Tibial nerve (tissue), 4 donors: ENCODE measurements at regions not wholly inside any gene's neighbourhood (a gene's known extent, or its start where the extent isn't known, plus 50 kb on each side); places are given as distances from the start of the nearest gene placed in this dataset.

Experiments
- DNase-seq, 2 donors: peaks; one replicate each; pipeline ENCODE4 v3.0.0-alpha.2; 2019; ENCODE audit warnings: low spot score in 2 of 2
- H3K27ac ChIP-seq, 4 donors: fragments of 200-600 bp; sonication (generic) in 3 of 4; one replicate each; pipeline ENCODE4 v1.5.1; 2017 to 2019; ENCODE audit warnings: mild to moderate bottlenecking in 1 of 4
- H3K27me3 ChIP-seq, 2 donors: fragments of 200-600 bp; sonication (generic) in 1 of 2; one replicate each; pipeline versions ENCODE4 v1.5.1 to v1.6.0; 2017 to 2019
- H3K36me3 ChIP-seq, 3 donors: fragments of 200-600 bp; sonication (generic); one replicate each; pipeline ENCODE4 v1.5.1; 2018 to 2019
- H3K4me1 ChIP-seq, 4 donors: fragments of 200-600 bp; sonication (generic) in 3 of 4; one replicate each; pipeline ENCODE4 v1.5.1; 2017 to 2019
- H3K4me3 ChIP-seq, 4 donors: fragments of 200-600 bp; sonication (generic) in 3 of 4; one replicate each; pipeline ENCODE4 v1.5.1; 2017 to 2019; ENCODE audit warnings: mild to moderate bottlenecking in 1 of 4, moderate library complexity in 1 of 4
- H3K9me3 ChIP-seq, 4 donors: fragments of 200-600 bp; sonication (generic) in 3 of 4; one replicate each; pipeline ENCODE4 v1.5.1; 2017 to 2019
- EP300 ChIP-seq, 2 donors: sonication (generic); formaldehyde crosslinking; IDR thresholded peaks; one replicate each; pipeline ENCODE4 v1.6.1; 2017; ENCODE audit warnings: antibody characterized with exemption in 2 of 2, mild to moderate bottlenecking in 1 of 2
- POLR2A ChIP-seq, 2 donors: fragments of 450-650 bp; IDR thresholded peaks; one replicate each; pipeline ENCODE4 v1.6.1; 2017; ENCODE audit warnings: antibody characterized with exemption in 2 of 2, mild to moderate bottlenecking in 2 of 2, moderate library complexity in 2 of 2
- WGBS, 2 donors: methylation state at CpG; one replicate each; pipeline ENCODE4 v1.1.5; 2018; 5-methylcytosine and 5-hydroxymethylcytosine counted together
- TF ChIP-seq, protein P1 (sequence below), 5 experiments: fragments of 200-600 bp in 3 of 5; fragments of 450-650 bp in 2 of 5; sonication (generic) in 3 of 5; IDR thresholded peaks; one replicate each; pipeline ENCODE4 v1.5.1; 2016 to 2019; ENCODE audit warnings: antibody characterized with exemption in 5 of 5, mild to moderate bottlenecking in 3 of 5, moderate library complexity in 2 of 5

DNA sequence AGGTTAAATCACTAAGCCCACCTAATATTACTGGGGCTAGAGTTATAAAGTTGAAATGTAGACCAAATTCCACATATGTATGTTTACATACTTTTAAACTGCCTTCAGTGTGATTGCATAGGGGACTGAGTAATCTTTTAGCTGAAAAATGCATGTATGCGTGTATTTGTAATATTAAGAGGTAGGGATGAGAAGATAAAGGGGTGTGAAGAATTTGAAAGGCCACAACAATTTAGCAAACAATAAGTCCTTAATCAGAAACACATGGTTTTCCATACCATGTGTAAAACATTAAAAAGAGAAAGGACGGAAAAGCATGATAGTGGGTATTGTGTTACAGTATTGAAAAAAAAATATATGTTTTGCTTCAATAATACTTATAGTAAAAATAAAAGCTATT is 919.9 kb upstream of the FLRT2 start:
- no peak overlapping the region for H3K27ac ChIP-seq
- no peaks in the 10 kb centered on the region for H3K36me3 ChIP-seq
- 84 to 87% methylated on average over 2 of the region's 2 CpGs for WGBS, 2 donors
- H3K27me3 ChIP-seq, result no peaks in the 10 kb centered on the region
- no peak for DNase-seq
- no peaks in the 10 kb centered on the region for H3K4me1 ChIP-seq
- H3K9me3 ChIP-seq, result no peaks in the 10 kb centered on the region
- no peak for TF ChIP-seq EP300 (IDR thresholded peaks at IDR 0.05)
- TF ChIP-seq POLR2A (IDR thresholded peaks at IDR 0.05), result no peak
- TF ChIP-seq, protein P1, sequence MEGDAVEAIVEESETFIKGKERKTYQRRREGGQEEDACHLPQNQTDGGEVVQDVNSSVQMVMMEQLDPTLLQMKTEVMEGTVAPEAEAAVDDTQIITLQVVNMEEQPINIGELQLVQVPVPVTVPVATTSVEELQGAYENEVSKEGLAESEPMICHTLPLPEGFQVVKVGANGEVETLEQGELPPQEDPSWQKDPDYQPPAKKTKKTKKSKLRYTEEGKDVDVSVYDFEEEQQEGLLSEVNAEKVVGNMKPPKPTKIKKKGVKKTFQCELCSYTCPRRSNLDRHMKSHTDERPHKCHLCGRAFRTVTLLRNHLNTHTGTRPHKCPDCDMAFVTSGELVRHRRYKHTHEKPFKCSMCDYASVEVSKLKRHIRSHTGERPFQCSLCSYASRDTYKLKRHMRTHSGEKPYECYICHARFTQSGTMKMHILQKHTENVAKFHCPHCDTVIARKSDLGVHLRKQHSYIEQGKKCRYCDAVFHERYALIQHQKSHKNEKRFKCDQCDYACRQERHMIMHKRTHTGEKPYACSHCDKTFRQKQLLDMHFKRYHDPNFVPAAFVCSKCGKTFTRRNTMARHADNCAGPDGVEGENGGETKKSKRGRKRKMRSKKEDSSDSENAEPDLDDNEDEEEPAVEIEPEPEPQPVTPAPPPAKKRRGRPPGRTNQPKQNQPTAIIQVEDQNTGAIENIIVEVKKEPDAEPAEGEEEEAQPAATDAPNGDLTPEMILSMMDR (IDR thresholded peaks at IDR 0.05), result no peak
- no peak overlapping the region for H3K4me3 ChIP-seq

DNA sequence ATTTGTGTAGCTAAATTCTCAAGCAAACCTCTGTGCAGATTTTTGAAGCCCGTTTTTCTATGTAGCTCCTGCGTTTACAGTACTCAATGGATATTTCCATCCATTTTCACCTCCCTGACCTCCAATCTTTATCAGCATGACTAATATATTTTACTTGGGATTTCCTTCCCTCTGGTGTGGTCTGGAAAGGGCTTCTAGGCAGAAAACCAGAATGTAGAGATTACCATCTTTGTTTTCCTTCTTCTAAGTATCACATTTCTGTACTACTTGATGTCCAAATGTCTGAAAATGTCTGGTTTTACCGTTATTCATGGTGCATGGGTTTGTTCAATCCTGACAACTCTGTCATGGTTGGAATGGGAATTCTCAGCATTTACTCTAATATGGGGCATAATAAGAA is 907.6 kb upstream of the FLRT2 start:
- Histone ChIP-seq H3K4me3 (no peak overlapping the region), H3K4me1 (no peaks in the 10 kb centered on the region), H3K27ac (no peak overlapping the region), H3K27me3 (no peaks in the 10 kb centered on the region), H3K36me3 (no peaks in the 10 kb centered on the region), H3K9me3 (peaks cover 0 to 6% (median 0%) of the 10 kb centered on the region in 4 donors)
- no peak for DNase-seq
- TF ChIP-seq, protein P1 (IDR thresholded peaks at IDR 0.05), result no peak
- no peak for TF ChIP-seq EP300 (IDR thresholded peaks at IDR 0.05)
- TF ChIP-seq POLR2A (IDR thresholded peaks at IDR 0.05), result no peak
- WGBS, 2 donors, result 61 to 78% methylated on average over 3 of the region's 3 CpGs

DNA sequence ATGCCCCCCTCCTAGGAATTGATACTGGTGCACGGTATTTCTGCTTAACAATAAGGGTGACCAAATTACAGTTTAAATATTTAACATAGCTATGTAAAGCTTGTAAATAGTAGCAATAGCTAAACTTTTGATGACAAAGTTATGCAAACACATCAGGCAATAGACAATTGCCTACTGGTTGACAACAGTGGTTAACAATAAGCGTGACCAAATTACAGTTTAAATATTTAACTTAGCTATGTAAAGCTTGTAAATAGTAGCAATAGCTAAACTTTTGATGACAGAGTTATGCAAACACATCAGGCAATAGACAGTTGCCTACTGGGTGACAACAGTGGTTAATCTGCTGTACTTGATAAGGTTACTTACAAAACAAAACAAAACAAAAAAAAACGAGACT is 886.5 kb upstream of the FLRT2 start:
- Histone ChIP-seq H3K9me3 (no peaks in the 10 kb centered on the region), H3K4me1 (no peaks in the 10 kb centered on the region), H3K27ac (no peak overlapping the region), H3K27me3 (no peaks in the 10 kb centered on the region), H3K4me3 (no peak overlapping the region), H3K36me3 (no peaks in the 10 kb centered on the region)
- WGBS, 2 donors, result 70 to 78% methylated on average over 3 of the region's 3 CpGs
- DNase-seq, result no peak
- no peak for TF ChIP-seq POLR2A (IDR thresholded peaks at IDR 0.05)

DNA sequence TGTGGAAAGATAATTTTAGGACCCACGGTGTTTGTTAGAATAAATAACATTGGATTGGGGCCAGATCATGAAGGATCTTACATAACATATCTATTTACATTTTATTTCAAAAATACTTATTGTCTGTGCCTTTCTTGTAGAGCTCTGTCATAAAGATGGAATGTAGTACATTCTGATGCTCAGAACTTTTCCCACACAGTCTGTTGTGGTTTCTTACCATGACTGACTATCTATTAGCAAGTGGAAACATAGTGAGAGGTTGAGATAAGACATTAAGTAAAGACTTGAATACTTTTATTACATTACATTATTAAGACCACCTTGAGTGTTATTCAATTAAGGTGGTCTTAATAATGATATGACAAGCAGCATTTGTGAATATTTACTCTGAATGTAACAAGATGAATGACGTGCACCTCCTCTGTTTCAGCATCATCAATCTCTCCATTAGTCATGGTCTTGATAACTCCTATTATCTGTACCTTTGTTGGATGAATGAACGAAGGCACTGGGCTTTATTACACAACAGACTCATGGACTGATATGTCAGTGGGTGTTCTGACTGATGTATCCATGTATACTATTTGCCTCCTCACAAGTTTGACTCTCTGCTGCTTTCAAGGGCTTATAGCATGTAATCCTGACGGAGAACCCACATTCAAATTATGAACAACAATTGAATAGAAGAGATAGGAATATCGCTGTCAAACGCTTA is 883.0 kb upstream of the FLRT2 start:
- H3K27me3 ChIP-seq, result no peaks in the 10 kb centered on the region
- no peak overlapping the region for H3K4me3 ChIP-seq
- no peaks in the 10 kb centered on the region for H3K4me1 ChIP-seq
- no peak for DNase-seq
- no peak overlapping the region for H3K27ac ChIP-seq
- no peaks in the 10 kb centered on the region for H3K36me3 ChIP-seq
- TF ChIP-seq, protein P1 (IDR thresholded peaks at IDR 0.05), result no peak
- TF ChIP-seq EP300 (IDR thresholded peaks at IDR 0.05) (no peak), POLR2A (IDR thresholded peaks at IDR 0.05) (no peak)
- no peaks in the 10 kb centered on the region for H3K9me3 ChIP-seq
- 81 to 82% methylated on average over 6 of the region's 6 CpGs for WGBS, 2 donors

DNA sequence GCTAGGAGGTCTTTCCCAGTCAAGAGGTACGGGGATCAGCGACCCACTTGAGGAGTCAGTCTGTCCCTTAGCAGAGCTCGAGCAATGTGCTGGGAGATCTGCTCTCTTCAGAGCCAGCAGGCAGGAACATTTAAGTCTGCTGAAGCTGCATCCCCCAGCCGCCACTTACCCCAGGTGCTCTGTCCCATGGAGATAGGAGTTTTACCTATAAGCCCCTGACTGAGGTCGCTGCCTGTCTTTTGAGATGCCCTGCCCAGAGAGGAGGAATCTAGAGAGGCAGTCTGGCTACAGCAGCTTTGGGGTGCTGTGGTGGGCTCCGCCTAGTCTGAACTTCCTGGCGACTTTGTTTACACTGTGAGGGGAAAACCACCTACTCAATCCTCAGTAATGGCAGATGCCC is 874.9 kb upstream of the FLRT2 start:
- H3K4me3 ChIP-seq, result no peak overlapping the region
- peaks cover 0 to 12% (median 2%) of the 10 kb centered on the region in 4 donors for H3K9me3 ChIP-seq
- H3K27me3 ChIP-seq, result no peaks in the 10 kb centered on the region
- TF ChIP-seq, protein P1 (IDR thresholded peaks at IDR 0.05), result no peak
- TF ChIP-seq POLR2A (IDR thresholded peaks at IDR 0.05), result no peak
- no peak for TF ChIP-seq EP300 (IDR thresholded peaks at IDR 0.05)
- no peak overlapping the region for H3K27ac ChIP-seq
- 96 to 97% methylated on average over 5 to 7 of the region's 7 CpGs for WGBS, 2 donors
- no peak for DNase-seq
- H3K4me1 ChIP-seq, result no peaks in the 10 kb centered on the region
- H3K36me3 ChIP-seq, result no peaks in the 10 kb centered on the region
